CD4-positive, alpha-beta T cell (primary cell): ENCODE measurements at regions not wholly inside any gene's neighbourhood (a gene's known extent, or its start where the extent isn't known, plus 50 kb on each side); places are given as distances from the start of the nearest gene placed in this dataset.

Source experiments
- ATAC-seq: fragments of 200-7000 bp; cut with Tn5 transposase; one replicate; pipeline ENCODE4 v1.10.0; 2022; ENCODE audit warnings: mild to moderate bottlenecking; ENCODE audit not compliant: poor library complexity
- CTCF ChIA-PET: fragments of 350-600 bp; sonication (Branson Sonifier 250); formaldehyde crosslinking; loops from one replicate; lab custom pipeline; 2021; ENCODE audit warnings: antibody characterized with exemption, inconsistent platforms; lab: Charles Lee
- POLR2A ChIA-PET: fragments of 350-600 bp; sonication (Branson Sonifier 250); formaldehyde crosslinking; loops from one replicate; lab custom pipeline; 2021; ENCODE audit warnings: antibody characterized with exemption, inconsistent platforms; lab: Charles Lee
- DNase-seq, 14 experiments: peaks; one replicate each; pipeline ENCODE4 v3.0.0-alpha.2; 2013 to 2020; ENCODE audit warnings: mixed read lengths in 2 of 14
- H3K27ac ChIP-seq, 2 donors: one replicate each; pipeline versions ENCODE4 v1.5.1 to v1.7.0; 2013; ENCODE audit warnings: low read length in 2 of 2, low read depth in 1 of 2, mild to moderate bottlenecking in 1 of 2
- H3K27me3 ChIP-seq, 2 experiments: 1 replicate in 1 of 2; 2 replicates in 1 of 2; pipeline versions ENCODE4 v1.6.1 to v1.7.0; 2013; ENCODE audit warnings: low read length in 2 of 2, control low read depth in 1 of 2, mild to moderate bottlenecking in 1 of 2, moderate library complexity in 1 of 2; ENCODE audit not compliant: insufficient read depth in 2 of 2, control insufficient read depth in 1 of 2
- H3K36me3 ChIP-seq: one replicate; pipeline ENCODE4 v1.6.1; 2013; ENCODE audit warnings: low read length, control low read depth; ENCODE audit not compliant: insufficient read depth
- H3K4me1 ChIP-seq: one replicate; pipeline ENCODE4 v1.6.1; 2013; ENCODE audit warnings: low read length, control low read depth; ENCODE audit not compliant: insufficient read depth
- H3K4me3 ChIP-seq: one replicate; pipeline ENCODE4 v1.5.1; 2013; ENCODE audit warnings: mild to moderate bottlenecking, low read length, moderate library complexity
- H3K9me3 ChIP-seq, 2 experiments: 1 replicate in 1 of 2; 2 replicates in 1 of 2; pipeline versions ENCODE4 v1.6.1 to v1.7.0; 2013; ENCODE audit warnings: low read length in 2 of 2, mild to moderate bottlenecking in 2 of 2, control low read depth in 1 of 2, moderate library complexity in 1 of 2; ENCODE audit not compliant: control insufficient read depth in 1 of 2, insufficient read depth in 1 of 2
- H3K27ac Mint-ChIP-seq: one replicate; pipeline ENCODE4 v1.8.0; 2020; ENCODE audit warnings: mixed read lengths
- H3K27me3 Mint-ChIP-seq: one replicate; pipeline ENCODE4 v1.8.0; 2021; ENCODE audit warnings: mixed read lengths
- H3K36me3 Mint-ChIP-seq: one replicate; pipeline ENCODE4 v1.8.0; 2021; ENCODE audit warnings: low read depth, mixed read lengths
- H3K4me1 Mint-ChIP-seq: one replicate; pipeline ENCODE4 v1.8.0; 2021; ENCODE audit warnings: low read depth, mixed read lengths
- H3K4me3 Mint-ChIP-seq: one replicate; pipeline ENCODE4 v1.8.0; 2020; ENCODE audit warnings: mild to moderate bottlenecking, mixed read lengths
- H3K9me3 Mint-ChIP-seq: one replicate; pipeline ENCODE4 v1.8.0; 2020; ENCODE audit warnings: mixed read lengths
- intact Hi-C, 2 experiments: fragments of 100-400 bp; cut with DNase I in 1 of 2; cut with micrococcal nuclease in 1 of 2; formaldehyde crosslinking; loops; one replicate each; pipeline versions ENCODE4 v1.15.1 to v1.9.0; 2023 to 2025; cut with DNase I, micrococcal nuclease
- TF ChIP-seq, protein P1 (sequence below): fragments of 200-600 bp; IDR thresholded peaks from one replicate; pipeline ENCODE4 v1.8.0; 2022; ENCODE audit warnings: antibody characterized with exemption, mild to moderate bottlenecking

- Mint-ChIP-seq H3K9me3 (peaks cover 3% of the 10 kb centered on the region), H3K27me3 (no peaks in the 10 kb centered on the region), H3K4me1 (no peaks in the 10 kb centered on the region), H3K4me3 (no peak overlapping the region), H3K27ac (no peak overlapping the region), H3K36me3 (no peaks in the 10 kb centered on the region)
- H3K36me3 ChIP-seq, result no peaks in the 10 kb centered on the region
- no peaks in the 10 kb centered on the region for H3K27me3 ChIP-seq
- ChIA-PET POLR2A (no interaction called here), CTCF (no interaction called here)
- no peak overlapping the region for H3K27ac ChIP-seq
- H3K4me1 ChIP-seq, result no peaks in the 10 kb centered on the region
- ATAC-seq (no peak), DNase-seq (no peak)
- H3K9me3 ChIP-seq, result peaks cover 0 to 4% of the 10 kb centered on the region in 2 experiments
- intact Hi-C loops, result no loop called here
- TF ChIP-seq, protein P1, sequence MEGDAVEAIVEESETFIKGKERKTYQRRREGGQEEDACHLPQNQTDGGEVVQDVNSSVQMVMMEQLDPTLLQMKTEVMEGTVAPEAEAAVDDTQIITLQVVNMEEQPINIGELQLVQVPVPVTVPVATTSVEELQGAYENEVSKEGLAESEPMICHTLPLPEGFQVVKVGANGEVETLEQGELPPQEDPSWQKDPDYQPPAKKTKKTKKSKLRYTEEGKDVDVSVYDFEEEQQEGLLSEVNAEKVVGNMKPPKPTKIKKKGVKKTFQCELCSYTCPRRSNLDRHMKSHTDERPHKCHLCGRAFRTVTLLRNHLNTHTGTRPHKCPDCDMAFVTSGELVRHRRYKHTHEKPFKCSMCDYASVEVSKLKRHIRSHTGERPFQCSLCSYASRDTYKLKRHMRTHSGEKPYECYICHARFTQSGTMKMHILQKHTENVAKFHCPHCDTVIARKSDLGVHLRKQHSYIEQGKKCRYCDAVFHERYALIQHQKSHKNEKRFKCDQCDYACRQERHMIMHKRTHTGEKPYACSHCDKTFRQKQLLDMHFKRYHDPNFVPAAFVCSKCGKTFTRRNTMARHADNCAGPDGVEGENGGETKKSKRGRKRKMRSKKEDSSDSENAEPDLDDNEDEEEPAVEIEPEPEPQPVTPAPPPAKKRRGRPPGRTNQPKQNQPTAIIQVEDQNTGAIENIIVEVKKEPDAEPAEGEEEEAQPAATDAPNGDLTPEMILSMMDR, result no peak
- no peak overlapping the region for H3K4me3 ChIP-seq
Measured at GRCh38 chr3:869269-869668, 223.6 kb upstream of the CNTN6 start.

DNA sequence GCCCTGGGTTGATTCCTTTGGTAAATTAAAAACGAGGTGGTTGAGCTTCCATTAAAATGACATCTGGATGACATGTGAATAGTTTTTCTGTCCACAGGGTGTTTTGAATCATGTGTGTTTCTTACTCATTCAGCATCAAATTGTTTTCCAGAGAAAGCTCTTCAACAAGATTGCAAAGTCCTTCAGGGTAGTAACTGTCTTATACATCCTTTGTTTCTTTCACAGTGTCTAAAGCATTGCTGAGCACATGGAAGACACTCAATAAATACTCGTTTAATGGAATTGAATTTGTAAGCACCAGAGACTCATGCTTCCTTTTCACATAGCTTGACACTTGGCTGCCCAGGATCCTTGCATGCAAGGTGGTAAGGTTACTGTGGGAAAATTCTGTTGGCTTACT lies 223.1 kb upstream of the CNTN6 start:
- Histone ChIP-seq H3K27ac (no peak overlapping the region), H3K9me3 (peaks cover 0 to 5% of the 10 kb centered on the region in 2 experiments), H3K4me1 (no peaks in the 10 kb centered on the region), H3K36me3 (no peaks in the 10 kb centered on the region), H3K27me3 (no peaks in the 10 kb centered on the region), H3K4me3 (no peak overlapping the region)
- CTCF ChIA-PET, result no interaction called here
- H3K27ac Mint-ChIP-seq, result no peak overlapping the region
- ATAC-seq, result no peak
- peaks cover 3% of the 10 kb centered on the region for H3K9me3 Mint-ChIP-seq
- DNase-seq, result no peak
- no peak overlapping the region for H3K4me3 Mint-ChIP-seq
- POLR2A ChIA-PET, result no interaction called here
- TF ChIP-seq, protein P1, result no peak
- intact Hi-C loops, result no loop called here
- H3K36me3 Mint-ChIP-seq, result no peaks in the 10 kb centered on the region
- no peaks in the 10 kb centered on the region for H3K27me3 Mint-ChIP-seq
- no peaks in the 10 kb centered on the region for H3K4me1 Mint-ChIP-seq

GRCh38 chr3:871651-872050 lies 221.2 kb upstream of the CNTN6 start:
- peaks cover 0 to 3% of the 10 kb centered on the region in 2 experiments for H3K9me3 ChIP-seq
- no peaks in the 10 kb centered on the region for H3K36me3 ChIP-seq
- no peaks in the 10 kb centered on the region for H3K36me3 Mint-ChIP-seq
- H3K27ac ChIP-seq, result no peak overlapping the region
- ATAC-seq (no peak), DNase-seq (no peak)
- no peak overlapping the region for H3K4me3 Mint-ChIP-seq
- ChIA-PET CTCF (no interaction called here), POLR2A (no interaction called here)
- H3K27ac Mint-ChIP-seq, result no peak overlapping the region
- H3K4me1 Mint-ChIP-seq, result no peaks in the 10 kb centered on the region
- intact Hi-C loops, result no loop called here
- H3K4me3 ChIP-seq, result no peak overlapping the region
- TF ChIP-seq, protein P1, result no peak
- no peaks in the 10 kb centered on the region for H3K27me3 ChIP-seq
- H3K9me3 Mint-ChIP-seq, result peaks cover 3% of the 10 kb centered on the region
- H3K4me1 ChIP-seq, result no peaks in the 10 kb centered on the region
- no peaks in the 10 kb centered on the region for H3K27me3 Mint-ChIP-seq
